CD4-positive, alpha-beta memory T cell (primary cell): ENCODE measurements at regions not wholly inside any gene's neighbourhood (a gene's known extent, or its start where the extent isn't known, plus 50 kb on each side); places are given as distances from the start of the nearest gene placed in this dataset.
A peak's percentile ranks its signal among the peaks of the same experiment; 100 is the strongest.

Experiments
- CTCF ChIA-PET: fragments of 350-600 bp; sonication (Branson Sonifier 250); formaldehyde crosslinking; loops from one replicate; lab custom pipeline; 2021; ENCODE audit warnings: inconsistent platforms; ENCODE audit not compliant: partially characterized antibody; lab: Charles Lee
- POLR2A ChIA-PET: fragments of 350-600 bp; sonication (Branson Sonifier 250); formaldehyde crosslinking; loops from one replicate; lab custom pipeline; 2021; ENCODE audit not compliant: partially characterized antibody; lab: Charles Lee
- DNase-seq, 5 donors: peaks; one replicate each; pipeline versions ENCODE4 v3.0.0 to v3.0.0-alpha.2; 2020 to 2022; ENCODE audit warnings: mixed read lengths in 1 of 5
- H3K27ac ChIP-seq: one replicate; pipeline ENCODE4 v1.7.0; 2013; ENCODE audit warnings: low read depth, low read length
- H3K27me3 ChIP-seq: 2 replicates; pipeline ENCODE4 v1.7.0; 2013; ENCODE audit warnings: mild to moderate bottlenecking, low read length, moderate library complexity; ENCODE audit not compliant: insufficient read depth
- H3K36me3 ChIP-seq: 2 replicates; pipeline ENCODE4 v1.7.0; 2013; ENCODE audit warnings: mild to moderate bottlenecking, low read length, moderate library complexity; ENCODE audit not compliant: insufficient read depth
- H3K4me1 ChIP-seq: 2 replicates; pipeline ENCODE4 v1.7.0; 2013; ENCODE audit warnings: mild to moderate bottlenecking, low read length, moderate library complexity; ENCODE audit not compliant: insufficient read depth
- H3K4me3 ChIP-seq, 2 donors: one replicate each; pipeline ENCODE4 v1.7.0; 2013; ENCODE audit warnings: low read length in 2 of 2, mild to moderate bottlenecking in 1 of 2
- H3K9me3 ChIP-seq, 2 donors: one replicate each; pipeline ENCODE4 v1.7.0; 2013; ENCODE audit warnings: low read length in 2 of 2, control low read depth in 1 of 2; ENCODE audit not compliant: control insufficient read depth in 1 of 2
- H3K27ac Mint-ChIP-seq, 7 donors: one replicate each; pipeline ENCODE4 v1.8.0; 2020 to 2021; ENCODE audit warnings: mixed read lengths in 7 of 7, mild to moderate bottlenecking in 6 of 7, inconsistent platforms in 3 of 7, moderate library complexity in 3 of 7
- H3K27me3 Mint-ChIP-seq, 2 donors: one replicate each; pipeline ENCODE4 v1.8.0; 2020 to 2021; ENCODE audit warnings: mixed read lengths in 2 of 2
- H3K36me3 Mint-ChIP-seq, 2 donors: one replicate each; pipeline ENCODE4 v1.8.0; 2020 to 2021; ENCODE audit warnings: mixed read lengths in 2 of 2, inconsistent platforms in 1 of 2, mild to moderate bottlenecking in 1 of 2
- H3K4me1 Mint-ChIP-seq, 4 donors: one replicate each; pipeline ENCODE4 v1.8.0; 2020 to 2021; ENCODE audit warnings: mixed read lengths in 4 of 4, mild to moderate bottlenecking in 1 of 4
- H3K4me3 Mint-ChIP-seq, 8 donors: one replicate each; pipeline ENCODE4 v1.8.0; 2020 to 2021; ENCODE audit warnings: mixed read lengths in 8 of 8, mild to moderate bottlenecking in 7 of 8, moderate library complexity in 6 of 8, inconsistent platforms in 3 of 8
- H3K9me3 Mint-ChIP-seq, 8 donors: one replicate each; pipeline ENCODE4 v1.8.0; 2020 to 2021; ENCODE audit warnings: mixed read lengths in 8 of 8, mild to moderate bottlenecking in 5 of 8, inconsistent platforms in 3 of 8, moderate library complexity in 1 of 8
- intact Hi-C: fragments of 100-400 bp; cut with micrococcal nuclease; formaldehyde crosslinking; loops from one replicate; pipeline ENCODE4 v1.15.1; 2023

DNA sequence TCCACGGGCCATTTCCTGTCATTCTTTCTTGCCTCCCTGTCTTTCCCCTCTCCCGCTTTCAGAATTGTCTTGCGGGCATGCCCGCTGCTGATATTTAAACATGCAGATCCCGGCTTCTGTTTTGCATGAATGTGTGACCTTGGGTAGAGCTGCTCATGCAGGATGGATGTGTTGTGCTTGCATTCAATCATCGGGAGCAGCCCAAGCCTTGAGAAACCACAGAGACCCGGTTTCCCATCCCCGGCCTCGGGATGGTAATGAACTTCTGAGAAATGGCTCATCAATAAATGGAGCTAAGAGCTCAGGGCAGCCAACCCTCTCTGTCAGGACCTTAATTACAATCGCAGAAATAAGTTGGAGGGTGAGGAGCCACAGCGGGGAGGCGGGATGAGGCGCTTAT is 303.7 kb upstream of the TNRC6C start:
- CTCF ChIA-PET = no interaction called here
- POLR2A ChIA-PET = interaction anchor here (1.1 kb wide), 1 partner anchor 10 kb away, joined by 3 read pairs; no protein-coding TSS in a partner anchor
- Histone ChIP-seq H3K36me3 (no peaks in the 10 kb centered on the region), H3K27ac (no peak overlapping the region), H3K27me3 (no peaks in the 10 kb centered on the region), H3K4me3 (no peak overlapping the region), H3K9me3 (no peaks in the 10 kb centered on the region), H3K4me1 (no peaks in the 10 kb centered on the region)
- H3K27me3 Mint-ChIP-seq = peaks cover 6% of the 10 kb centered on the region in 2 donors
- H3K4me1 Mint-ChIP-seq = no peaks in the 10 kb centered on the region
- H3K27ac Mint-ChIP-seq = no peak overlapping the region
- H3K36me3 Mint-ChIP-seq = no peaks in the 10 kb centered on the region
- intact Hi-C loops = no loop called here
- peaks cover 0 to 9% (median 0%) of the 10 kb centered on the region in 8 donors for H3K9me3 Mint-ChIP-seq
- no peak for DNase-seq
- H3K4me3 Mint-ChIP-seq = no peak overlapping the region

DNA sequence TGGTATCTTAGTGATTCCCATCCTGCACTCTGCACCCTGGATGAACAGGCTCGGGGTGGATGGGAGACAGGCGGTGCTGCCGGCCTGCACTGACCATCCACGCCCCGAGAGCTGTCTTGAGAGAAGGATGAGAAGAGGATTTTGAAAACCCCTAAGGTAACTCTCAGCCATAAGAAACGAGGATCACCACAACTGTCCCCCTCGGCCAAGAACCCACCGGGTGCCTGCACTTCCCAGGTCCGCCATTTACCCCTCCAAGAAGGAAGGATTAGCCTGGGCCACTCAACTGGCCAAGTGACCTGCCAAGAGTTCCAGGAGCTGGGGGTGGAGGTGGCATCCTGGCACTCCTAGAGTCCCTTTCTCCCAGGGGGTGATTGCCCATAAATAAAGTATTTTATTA is 302.4 kb upstream of the TNRC6C start:
- Histone ChIP-seq H3K36me3 (no peaks in the 10 kb centered on the region), H3K9me3 (no peaks in the 10 kb centered on the region), H3K4me1 (no peaks in the 10 kb centered on the region), H3K27me3 (no peaks in the 10 kb centered on the region), H3K4me3 (no peak overlapping the region), H3K27ac (no peak overlapping the region)
- Mint-ChIP-seq H3K4me3 (no peak overlapping the region), H3K36me3 (no peaks in the 10 kb centered on the region), H3K27ac (no peak overlapping the region), H3K27me3 (peaks cover 6 to 9% of the 10 kb centered on the region in 2 donors), H3K9me3 (peaks cover 0 to 9% (median 0%) of the 10 kb centered on the region in 8 donors), H3K4me1 (no peaks in the 10 kb centered on the region)
- ChIA-PET POLR2A (no interaction called here), CTCF (no interaction called here)
- no peak for DNase-seq
- intact Hi-C loops = no loop called here

DNA sequence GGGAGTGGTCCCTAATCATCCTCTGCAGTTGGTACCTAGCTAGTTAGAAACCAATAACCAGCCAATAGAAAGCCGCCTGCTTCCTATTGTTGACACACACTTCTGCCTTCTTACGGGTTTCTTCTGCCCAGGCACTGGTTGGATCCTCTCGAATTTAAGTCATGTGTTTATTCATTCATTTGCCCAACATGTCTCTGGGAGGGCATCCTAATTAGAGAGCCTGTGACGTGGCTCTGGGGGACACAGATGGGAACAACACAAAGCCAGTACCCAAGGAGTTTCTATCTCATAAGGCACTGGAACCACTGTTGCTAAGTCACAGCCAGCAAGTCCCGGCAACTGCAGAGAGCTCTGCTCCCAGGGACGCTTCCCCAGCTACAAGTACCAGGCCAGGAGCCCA is 300.7 kb upstream of the TNRC6C start:
- intact Hi-C loops = no loop called here
- H3K36me3 Mint-ChIP-seq = no peaks in the 10 kb centered on the region
- H3K4me1 Mint-ChIP-seq = no peaks in the 10 kb centered on the region
- Histone ChIP-seq H3K36me3 (no peaks in the 10 kb centered on the region), H3K27me3 (no peaks in the 10 kb centered on the region), H3K4me1 (no peaks in the 10 kb centered on the region), H3K9me3 (no peaks in the 10 kb centered on the region), H3K27ac (no peak overlapping the region), H3K4me3 (no peak overlapping the region)
- H3K27me3 Mint-ChIP-seq = peaks cover 6 to 9% of the 10 kb centered on the region in 2 donors
- ChIA-PET POLR2A (interaction anchor here (1.5 kb wide), 1 partner anchor 9 kb away, joined by 3 read pairs; no protein-coding TSS in a partner anchor), CTCF (interaction anchor here (1.1 kb wide), 1 partner anchor 217 kb away, joined by 3 read pairs; no protein-coding TSS in a partner anchor)
- H3K4me3 Mint-ChIP-seq = no peak overlapping the region
- H3K9me3 Mint-ChIP-seq = peaks cover 0 to 9% (median 0%) of the 10 kb centered on the region in 8 donors
- DNase-seq = no peak
- peak overlapping the region in 1 of 7 donors; percentile 30 for H3K27ac Mint-ChIP-seq

DNA sequence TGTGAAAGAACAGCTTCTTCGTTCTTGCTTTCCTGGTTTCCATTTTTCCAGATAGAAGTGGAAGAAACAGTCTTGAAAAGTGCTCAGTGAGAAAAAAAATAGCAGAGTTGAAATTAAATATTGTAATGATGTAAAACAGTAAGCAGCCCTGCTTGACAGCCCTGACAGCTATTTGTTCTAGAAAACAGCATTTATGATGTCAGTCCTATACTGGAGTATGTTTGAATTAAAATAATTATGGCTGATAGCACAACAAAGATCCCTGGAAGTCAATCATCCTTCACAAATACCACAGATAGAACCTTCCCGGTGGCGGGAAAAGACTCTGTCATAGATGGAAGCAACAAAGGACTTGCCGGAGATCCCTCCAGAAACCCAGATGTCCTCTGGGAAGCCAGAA is 298.0 kb upstream of the TNRC6C start:
- peaks cover 6 to 9% of the 10 kb centered on the region in 2 donors for H3K27me3 Mint-ChIP-seq
- Histone ChIP-seq H3K4me1 (peaks cover 2% of the 10 kb centered on the region), H3K27me3 (no peaks in the 10 kb centered on the region), H3K27ac (no peak overlapping the region), H3K4me3 (no peak overlapping the region), H3K36me3 (no peaks in the 10 kb centered on the region), H3K9me3 (no peaks in the 10 kb centered on the region)
- DNase-seq = no peak
- peaks cover 0 to 9% (median 1%) of the 10 kb centered on the region in 8 donors for H3K9me3 Mint-ChIP-seq
- ChIA-PET POLR2A (no interaction called here), CTCF (no interaction called here)
- H3K4me3 Mint-ChIP-seq = no peak overlapping the region
- no peak overlapping the region for H3K27ac Mint-ChIP-seq
- no peaks in the 10 kb centered on the region for H3K36me3 Mint-ChIP-seq
- intact Hi-C loops = loop anchor here (10.0 kb wide), 1 partner anchor 224 kb away; no protein-coding TSS in a partner anchor
- peaks cover 2 to 14% (median 6%) of the 10 kb centered on the region in 4 donors for H3K4me1 Mint-ChIP-seq

DNA sequence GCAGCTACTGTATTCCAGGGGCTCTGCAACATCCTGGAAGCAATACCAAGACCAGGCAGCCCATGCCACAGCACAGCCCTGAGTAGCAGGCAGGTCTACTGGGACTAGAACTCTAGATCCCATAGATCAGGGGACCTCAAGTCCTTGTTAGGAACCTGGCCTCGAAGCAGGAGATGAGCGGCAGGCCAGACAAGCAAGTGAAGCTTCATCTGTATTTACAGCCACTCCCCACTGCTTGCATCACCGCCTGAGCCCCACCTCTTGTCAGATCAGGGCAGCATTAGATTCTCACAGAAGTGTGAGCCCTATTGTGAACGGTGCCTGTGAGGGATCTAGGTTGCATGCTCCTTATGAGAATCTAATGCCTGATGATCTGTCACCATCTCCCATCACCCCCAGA is 295.7 kb upstream of the TNRC6C start:
- Mint-ChIP-seq H3K36me3 (no peaks in the 10 kb centered on the region), H3K27ac (no peak overlapping the region), H3K9me3 (peaks cover 0 to 9% (median 2%) of the 10 kb centered on the region in 8 donors), H3K27me3 (peaks cover 3% of the 10 kb centered on the region in 2 donors), H3K4me1 (peaks cover 21 to 36% (median 26%) of the 10 kb centered on the region in 4 donors), H3K4me3 (no peak overlapping the region)
- no peak for DNase-seq
- Histone ChIP-seq H3K9me3 (no peaks in the 10 kb centered on the region), H3K36me3 (no peaks in the 10 kb centered on the region), H3K27me3 (no peaks in the 10 kb centered on the region), H3K4me1 (peaks cover 23% of the 10 kb centered on the region), H3K4me3 (no peak overlapping the region), H3K27ac (no peak overlapping the region)
- POLR2A ChIA-PET = no interaction called here
- CTCF ChIA-PET = interaction anchor here (1.0 kb wide), 1 partner anchor 233 kb away, joined by 3 read pairs; no protein-coding TSS in a partner anchor
- intact Hi-C loops = loop anchor here (10.0 kb wide), 1 partner anchor 222 kb away; no protein-coding TSS in a partner anchor

DNA sequence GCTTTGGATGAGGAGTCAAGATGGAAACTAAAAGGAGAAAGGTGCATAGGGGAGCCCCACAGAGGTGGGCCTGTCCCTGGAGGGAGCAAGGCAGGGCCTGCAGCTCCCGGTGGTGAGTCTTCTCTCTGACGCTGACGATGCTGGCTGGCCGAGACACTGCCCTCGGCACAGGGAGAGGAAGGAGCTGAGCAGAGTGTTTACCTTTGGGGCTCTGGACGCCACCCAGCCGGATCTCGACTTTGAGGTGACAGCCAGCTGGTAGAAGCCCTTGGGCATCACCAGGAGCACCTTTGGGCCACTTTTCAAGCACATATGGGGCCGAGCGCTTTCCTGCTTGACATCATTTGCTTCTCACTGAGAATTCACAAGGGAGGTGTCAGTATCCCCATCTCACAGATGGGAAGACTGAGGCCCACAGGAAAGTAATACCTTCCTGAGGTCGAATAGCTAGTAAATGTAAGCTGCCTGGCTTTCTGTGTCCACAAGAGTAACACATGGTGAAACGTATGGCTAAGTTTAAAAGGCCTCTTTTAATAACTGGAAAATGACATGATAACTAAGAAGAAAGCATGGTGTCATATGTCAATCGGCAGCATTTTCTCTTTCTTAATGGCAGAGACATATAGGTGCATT is 294.3 kb upstream of the TNRC6C start:
- CTCF ChIA-PET = interaction anchor here (0.7 to 2.2 kb wide), 5 partner anchors 12 to 234 kb away, joined by 3 to 7 read pairs (median 4); no protein-coding TSS in a partner anchor
- intact Hi-C loops = loop anchor here (10.0 kb wide), 1 partner anchor 221 kb away; no protein-coding TSS in a partner anchor

DNA sequence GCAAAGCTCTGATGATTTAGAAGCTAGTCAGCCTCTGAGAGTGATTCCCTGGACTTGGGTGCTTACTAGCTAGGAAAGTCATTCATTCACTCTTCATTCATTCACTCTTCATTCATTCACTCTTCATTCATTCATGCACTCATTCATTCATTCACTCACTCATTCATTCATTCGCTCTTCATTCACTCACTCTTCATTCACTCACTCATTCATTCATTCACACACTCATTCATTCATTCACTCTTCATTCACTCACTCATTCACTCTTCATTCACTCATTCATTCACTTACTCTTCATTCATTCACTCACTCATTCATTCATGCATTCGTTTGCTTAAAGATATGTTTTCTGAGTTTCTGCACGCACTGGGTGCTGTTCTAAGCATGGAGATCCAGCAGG is 292.7 kb upstream of the TNRC6C start:
- Mint-ChIP-seq H3K4me1 (peaks cover 37 to 56% (median 43%) of the 10 kb centered on the region in 4 donors), H3K27me3 (no peaks in the 10 kb centered on the region), H3K36me3 (peaks cover 2 to 9% of the 10 kb centered on the region in 2 donors), H3K9me3 (peaks cover 0 to 10% (median 5%) of the 10 kb centered on the region in 8 donors), H3K27ac (peak overlapping the region; percentile 82 to 98 (median 97)), H3K4me3 (peak overlapping the region in 7 of 8 donors; percentile 81 to 98 (median 90))
- peaks cover 35% of the 10 kb centered on the region for H3K4me1 ChIP-seq
- no peak for DNase-seq
- no peaks in the 10 kb centered on the region for H3K9me3 ChIP-seq
- ChIA-PET POLR2A (interaction anchor here (1.2 to 4.7 kb wide), 3 partner anchors 29 to 294 kb away, joined by 3 to 64 read pairs (median 6); partner anchors contain the start of gene TNRC6C), CTCF (no interaction called here)
- intact Hi-C loops = loop anchor here (1.0 to 10.0 kb wide), 3 partner anchors 21 to 219 kb away; no protein-coding TSS in a partner anchor
- peak overlapping the region in 1 of 2 donors; percentile 53 for H3K4me3 ChIP-seq
- peak overlapping the region; percentile 54 for H3K27ac ChIP-seq
- no peaks in the 10 kb centered on the region for H3K36me3 ChIP-seq
- no peaks in the 10 kb centered on the region for H3K27me3 ChIP-seq

More for the DNA sequence above, 294.3 kb upstream of the TNRC6C start:
- Histone ChIP-seq H3K27ac (no peak overlapping the region), H3K4me1 (peaks cover 35% of the 10 kb centered on the region), H3K9me3 (no peaks in the 10 kb centered on the region), H3K27me3 (no peaks in the 10 kb centered on the region), H3K36me3 (no peaks in the 10 kb centered on the region), H3K4me3 (no peak overlapping the region)
- Mint-ChIP-seq H3K27me3 (peaks cover 0 to 3% of the 10 kb centered on the region in 2 donors), H3K4me3 (peak overlapping the region in 1 of 8 donors; percentile 18), H3K27ac (peak overlapping the region in 5 of 7 donors; percentile 19 to 82 (median 37)), H3K36me3 (peaks cover 0 to 9% of the 10 kb centered on the region in 2 donors), H3K4me1 (peaks cover 28 to 46% (median 36%) of the 10 kb centered on the region in 4 donors), H3K9me3 (peaks cover 0 to 9% (median 5%) of the 10 kb centered on the region in 8 donors)
- POLR2A ChIA-PET = interaction anchor here (0.8 to 4.7 kb wide), 4 partner anchors 9 to 294 kb away, joined by 3 to 64 read pairs (median 4); partner anchors contain the start of gene TNRC6C
- no peak for DNase-seq
